ENCODE measurements at regions not wholly inside any gene's neighbourhood (a gene's known extent, or its start where the extent isn't known, plus 50 kb on each side); places are given as distances from the start of the nearest gene placed in this dataset.

DNA sequence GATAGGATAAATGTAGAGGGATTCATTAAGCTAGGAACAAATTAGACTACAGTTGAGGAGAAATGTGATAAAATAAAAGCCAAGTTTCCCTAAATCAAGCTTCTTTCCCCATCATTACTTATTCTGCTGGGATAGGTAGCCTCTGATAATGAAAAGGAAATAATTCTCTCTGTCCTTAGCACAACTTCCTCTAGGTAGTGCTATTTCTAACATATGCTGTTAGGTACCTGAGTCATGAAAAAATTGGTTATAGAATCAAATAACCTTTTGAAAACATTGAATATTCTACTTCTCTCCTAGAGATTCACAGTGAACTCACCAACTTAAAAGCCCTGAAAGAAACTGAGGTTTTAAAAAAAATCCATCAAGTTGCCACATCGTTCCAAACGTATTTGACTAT, 1793.1 kb downstream of the EFNA5 start:
- TF ChIP-seq CTCF (IDR thresholded peaks at IDR 0.05 in 4 of 5, conservative IDR thresholded peaks at IDR 0.05 in 1 of 5) = no peak
- no peak for TF ChIP-seq POLR2A (IDR thresholded peaks at IDR 0.05)
